RKO (cell line): ENCODE measurements at regions not wholly inside any gene's neighbourhood (a gene's known extent, or its start where the extent isn't known, plus 50 kb on each side); places are given as distances from the start of the nearest gene placed in this dataset.

ENCODE experiments used
- DNase-seq: peaks from one replicate; pipeline ENCODE4 v3.0.0-alpha.2; 2016; ENCODE audit warnings: low spot score

GRCh38 chr6:156146891-156147290, 630.3 kb upstream of the ARID1B start:
- no peak for DNase-seq

GRCh38 chr6:156131221-156131903, 645.8 kb upstream of the ARID1B start:
- no peak for DNase-seq

GRCh38 chr6:156126535-156126934, 650.6 kb upstream of the ARID1B start:
- no peak for DNase-seq

- no peak for DNase-seq
Observed at GRCh38 chr6:156125844-156126243, 651.3 kb upstream of the ARID1B start.

- no peak for DNase-seq
Observed at GRCh38 chr6:156123731-156124130, 653.4 kb upstream of the ARID1B start.

- no peak for DNase-seq
Observed at GRCh38 chr6:156121973-156122372, 655.2 kb upstream of the ARID1B start.

- DNase-seq = no peak
Observed at GRCh38 chr6:156114541-156114940, 658.9 kb upstream of the NOX3 start.

- DNase-seq = no peak
Observed at GRCh38 chr6:156113631-156114030, 658.0 kb upstream of the NOX3 start.

- DNase-seq = no peak
Observed at GRCh38 chr6:156111913-156112312, 656.3 kb upstream of the NOX3 start.

GRCh38 chr6:156110249-156110648, 654.6 kb upstream of the NOX3 start:
- DNase-seq = no peak

GRCh38 chr6:156109713-156110112, 654.1 kb upstream of the NOX3 start:
- DNase-seq = peak; percentile 2

GRCh38 chr6:156107624-156108101, 652.0 kb upstream of the NOX3 start:
- no peak for DNase-seq

- peak; percentile 21 for DNase-seq
Observed at GRCh38 chr6:156102129-156102528, 646.5 kb upstream of the NOX3 start.

- no peak for DNase-seq
Observed at GRCh38 chr6:156098839-156099238, 643.2 kb upstream of the NOX3 start.

GRCh38 chr6:156087487-156087886, 631.8 kb upstream of the NOX3 start:
- no peak for DNase-seq

GRCh38 chr6:156082012-156082411, 626.4 kb upstream of the NOX3 start:
- no peak for DNase-seq

GRCh38 chr6:156080371-156080770, 624.7 kb upstream of the NOX3 start:
- DNase-seq = peak; percentile 43

- no peak for DNase-seq
Observed at GRCh38 chr6:156068881-156069280, 613.2 kb upstream of the NOX3 start.

GRCh38 chr6:156065849-156066248, 610.2 kb upstream of the NOX3 start:
- DNase-seq = peak; percentile 3

GRCh38 chr6:156062091-156062563, 606.5 kb upstream of the NOX3 start:
- DNase-seq = no peak

GRCh38 chr6:156061465-156061864, 605.8 kb upstream of the NOX3 start:
- no peak for DNase-seq

- no peak for DNase-seq
Observed at GRCh38 chr6:156060013-156060412, 604.4 kb upstream of the NOX3 start.

- DNase-seq = no peak
Observed at GRCh38 chr6:156058356-156058755, 602.7 kb upstream of the NOX3 start.

- no peak for DNase-seq
Observed at GRCh38 chr6:156057869-156058268, 602.2 kb upstream of the NOX3 start.
